ENCODE measurements at regions not wholly inside any gene's neighbourhood (a gene's known extent, or its start where the extent isn't known, plus 50 kb on each side); places are given as distances from the start of the nearest gene placed in this dataset.

DNA sequence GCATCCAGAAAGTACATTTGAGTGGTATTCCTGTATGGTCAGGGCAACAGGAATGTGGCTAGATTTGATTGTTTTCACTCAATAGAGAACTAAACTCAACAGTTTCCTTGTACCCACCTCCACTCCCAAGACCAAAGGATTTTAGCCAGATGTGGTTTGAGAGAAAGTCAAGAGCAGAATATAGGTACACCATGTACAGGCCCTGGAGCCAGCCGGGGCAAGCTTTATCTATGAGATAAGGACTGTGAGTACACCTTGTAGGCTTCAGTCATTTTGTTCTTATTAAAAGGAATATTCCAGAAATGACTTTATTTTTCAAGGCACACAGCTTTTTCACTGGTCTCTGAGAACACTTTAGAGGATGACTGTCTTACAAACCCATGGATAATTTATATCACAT, 192.4 kb upstream of the JUN start:
- no peak for TF ChIP-seq TAF7 (tag; IDR thresholded peaks at IDR 0.05)
- TF ChIP-seq RAD21 (CRISPR knock-in tag; conservative IDR thresholded peaks at IDR 0.05 in 1 of 2, IDR thresholded peaks at IDR 0.05 in 1 of 2), result no peak
- TF ChIP-seq, protein P1, sequence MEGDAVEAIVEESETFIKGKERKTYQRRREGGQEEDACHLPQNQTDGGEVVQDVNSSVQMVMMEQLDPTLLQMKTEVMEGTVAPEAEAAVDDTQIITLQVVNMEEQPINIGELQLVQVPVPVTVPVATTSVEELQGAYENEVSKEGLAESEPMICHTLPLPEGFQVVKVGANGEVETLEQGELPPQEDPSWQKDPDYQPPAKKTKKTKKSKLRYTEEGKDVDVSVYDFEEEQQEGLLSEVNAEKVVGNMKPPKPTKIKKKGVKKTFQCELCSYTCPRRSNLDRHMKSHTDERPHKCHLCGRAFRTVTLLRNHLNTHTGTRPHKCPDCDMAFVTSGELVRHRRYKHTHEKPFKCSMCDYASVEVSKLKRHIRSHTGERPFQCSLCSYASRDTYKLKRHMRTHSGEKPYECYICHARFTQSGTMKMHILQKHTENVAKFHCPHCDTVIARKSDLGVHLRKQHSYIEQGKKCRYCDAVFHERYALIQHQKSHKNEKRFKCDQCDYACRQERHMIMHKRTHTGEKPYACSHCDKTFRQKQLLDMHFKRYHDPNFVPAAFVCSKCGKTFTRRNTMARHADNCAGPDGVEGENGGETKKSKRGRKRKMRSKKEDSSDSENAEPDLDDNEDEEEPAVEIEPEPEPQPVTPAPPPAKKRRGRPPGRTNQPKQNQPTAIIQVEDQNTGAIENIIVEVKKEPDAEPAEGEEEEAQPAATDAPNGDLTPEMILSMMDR (IDR thresholded peaks at IDR 0.05 in 2 of 3, conservative IDR thresholded peaks at IDR 0.05 in 1 of 3; ENCODE audit: insufficient read depth in 2 of 3, low read depth in 1 of 3, low read length in 3 of 3), result no peak
- TF ChIP-seq NR3C1 (CRISPR knock-in tag; IDR thresholded peaks at IDR 0.05), result no peak
- TF ChIP-seq, protein P2, sequence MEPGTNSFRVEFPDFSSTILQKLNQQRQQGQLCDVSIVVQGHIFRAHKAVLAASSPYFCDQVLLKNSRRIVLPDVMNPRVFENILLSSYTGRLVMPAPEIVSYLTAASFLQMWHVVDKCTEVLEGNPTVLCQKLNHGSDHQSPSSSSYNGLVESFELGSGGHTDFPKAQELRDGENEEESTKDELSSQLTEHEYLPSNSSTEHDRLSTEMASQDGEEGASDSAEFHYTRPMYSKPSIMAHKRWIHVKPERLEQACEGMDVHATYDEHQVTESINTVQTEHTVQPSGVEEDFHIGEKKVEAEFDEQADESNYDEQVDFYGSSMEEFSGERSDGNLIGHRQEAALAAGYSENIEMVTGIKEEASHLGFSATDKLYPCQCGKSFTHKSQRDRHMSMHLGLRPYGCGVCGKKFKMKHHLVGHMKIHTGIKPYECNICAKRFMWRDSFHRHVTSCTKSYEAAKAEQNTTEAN (CRISPR knock-in tag; IDR thresholded peaks at IDR 0.05), result no peak
- no peak for TF ChIP-seq CREB1 (IDR thresholded peaks at IDR 0.05)
- TF ChIP-seq CREB1 (CRISPR knock-in tag; IDR thresholded peaks at IDR 0.05), result no peak
- TF ChIP-seq POLR2AphosphoS2 (IDR thresholded peaks at IDR 0.05; ENCODE audit: low read length), result no peak
- TF ChIP-seq, protein P3, sequence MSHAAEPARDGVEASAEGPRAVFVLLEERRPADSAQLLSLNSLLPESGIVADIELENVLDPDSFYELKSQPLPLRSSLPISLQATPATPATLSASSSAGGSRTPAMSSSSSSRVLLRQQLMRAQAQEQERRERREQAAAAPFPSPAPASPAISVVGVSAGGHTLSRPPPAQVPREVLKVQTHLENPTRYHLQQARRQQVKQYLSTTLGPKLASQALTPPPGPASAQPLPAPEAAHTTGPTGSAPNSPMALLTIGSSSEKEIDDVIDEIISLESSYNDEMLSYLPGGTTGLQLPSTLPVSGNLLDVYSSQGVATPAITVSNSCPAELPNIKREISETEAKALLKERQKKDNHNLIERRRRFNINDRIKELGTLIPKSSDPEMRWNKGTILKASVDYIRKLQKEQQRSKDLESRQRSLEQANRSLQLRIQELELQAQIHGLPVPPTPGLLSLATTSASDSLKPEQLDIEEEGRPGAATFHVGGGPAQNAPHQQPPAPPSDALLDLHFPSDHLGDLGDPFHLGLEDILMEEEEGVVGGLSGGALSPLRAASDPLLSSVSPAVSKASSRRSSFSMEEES (CRISPR knock-in tag; IDR thresholded peaks at IDR 0.05), result no peak
- no peak for TF ChIP-seq RCOR1 (IDR thresholded peaks at IDR 0.05; ENCODE audit: borderline replicate concordance in 1 of 2, low read depth in 2 of 2, low read length in 2 of 2)
- TF ChIP-seq TCF7L2 (IDR thresholded peaks at IDR 0.05; ENCODE audit: low read depth, low read length), result no peak
- TF ChIP-seq EP300 (IDR thresholded peaks at IDR 0.05; ENCODE audit: low read length), result no peak
